ENCODE measurements at regions not wholly inside any gene's neighbourhood (a gene's known extent, or its start where the extent isn't known, plus 50 kb on each side); places are given as distances from the start of the nearest gene placed in this dataset.
"Not testable (repeated sequence)": the region's sequence is repeated elsewhere in the genome, so short reads cannot be mapped to it uniquely, and the experiment has no call there.

GRCh38 chr14:66022526-66022925, 463.6 kb upstream of the CCDC196 start:
- no peak for DNase-seq

GRCh38 chr14:66025779-66026178, 460.4 kb upstream of the CCDC196 start:
- no peak for DNase-seq

GRCh38 chr14:66031981-66032380, 454.2 kb upstream of the CCDC196 start:
- DNase-seq: not testable (repeated sequence)

- no peak for DNase-seq
Observed at GRCh38 chr14:66032800-66033199, 453.4 kb upstream of the CCDC196 start.

- no peak for DNase-seq
Observed at GRCh38 chr14:66036547-66036946, 449.6 kb upstream of the CCDC196 start.

- no peak for DNase-seq
Observed at GRCh38 chr14:66037361-66037760, 448.8 kb upstream of the CCDC196 start.

GRCh38 chr14:66038212-66038611, 448.0 kb upstream of the CCDC196 start:
- no peak for DNase-seq

GRCh38 chr14:66038618-66039017, 447.6 kb upstream of the CCDC196 start:
- no peak for DNase-seq

- DNase-seq: no peak
Observed at GRCh38 chr14:66039495-66039894, 446.7 kb upstream of the CCDC196 start.

- DNase-seq: no peak
Observed at GRCh38 chr14:66041582-66041981, 444.6 kb upstream of the CCDC196 start.

- no peak for DNase-seq
Observed at GRCh38 chr14:66043921-66044320, 442.2 kb upstream of the CCDC196 start.

- DNase-seq: no peak
Observed at GRCh38 chr14:66045572-66046021, 440.6 kb upstream of the CCDC196 start.

- no peak for DNase-seq
Observed at GRCh38 chr14:66046035-66046434, 440.1 kb upstream of the CCDC196 start.

- DNase-seq: no peak
Observed at GRCh38 chr14:66046591-66046990, 439.6 kb upstream of the CCDC196 start.

GRCh38 chr14:66056268-66056907, 429.8 kb upstream of the CCDC196 start:
- no peak for DNase-seq

GRCh38 chr14:66056926-66057552, 429.1 kb upstream of the CCDC196 start:
- DNase-seq: no peak

- DNase-seq: no peak
Observed at GRCh38 chr14:66065188-66065587, 421.0 kb upstream of the CCDC196 start.

- DNase-seq: no peak
Observed at GRCh38 chr14:66066981-66067776, 419.0 kb upstream of the CCDC196 start.

GRCh38 chr14:66069036-66069435, 417.1 kb upstream of the CCDC196 start:
- no peak for DNase-seq

- DNase-seq: no peak
Observed at GRCh38 chr14:66069830-66070541, 416.2 kb upstream of the CCDC196 start.

GRCh38 chr14:66070542-66071319, 415.4 kb upstream of the CCDC196 start:
- DNase-seq: peak; percentile 67
